HepG2 (cell line): ENCODE measurements at regions not wholly inside any gene's neighbourhood (a gene's known extent, or its start where the extent isn't known, plus 50 kb on each side); places are given as distances from the start of the nearest gene placed in this dataset.

ENCODE experiments used
- ATAC-seq: fragments of 200-7000 bp; cut with Tn5 transposase; 3 replicates; pipeline ENCODE4 v1.9.1; 2020; ENCODE audit warnings: mild to moderate bottlenecking, moderate library complexity
- BruUV-seq: library from RNA; stranded (reverse); fragments of 400-500 nt; replicated peaks from 2 replicates; lab custom pipeline; 2021; lab: Mats Ljungman, UMichigan
- CTCF ChIA-PET: fragments of 300-600 bp; formaldehyde crosslinking; extraction: SDS; loops from one replicate; lab custom pipeline; 2021; ENCODE audit warnings: low total read pairs, inconsistent platforms, low intra/inter-chr PET ratio; lab: Yijun Ruan, JAX
- POLR2A ChIA-PET: fragments of 350-600 bp; sonication (Branson Sonifier 250); formaldehyde crosslinking; loops from one replicate; lab custom pipeline; 2020; ENCODE audit warnings: antibody characterized with exemption, inconsistent platforms; lab: Yijun Ruan, JAX
- DNase-seq: peaks from one replicate; pipeline ENCODE4 v3.0.0-alpha.2; 2015; ENCODE audit warnings: low spot score
- FAIRE-seq: peaks from 3 replicates; lab custom pipeline; 2011; peaks lifted over from hg19 to GRCh38; lab: Jason Lieb, UNC
- H2AFZ ChIP-seq: one replicate; pipeline ENCODE4 v1.6.1; 2011; ENCODE audit warnings: low read length, inconsistent platforms
- H3K27ac ChIP-seq: fragments of 300-600 bp; 3 replicates; pipeline ENCODE4 v1.8.0; 2011; ENCODE audit warnings: mixed run types, mild to moderate bottlenecking, mixed read lengths, low read length, inconsistent platforms; ENCODE audit not compliant: insufficient read depth; ENCODE audit errors: extremely low read length
- H3K27me3 ChIP-seq, 2 experiments: fragments of 200-600 bp in 1 of 2; 2 replicates in 1 of 2; 3 replicates in 1 of 2; pipeline versions ENCODE4 v1.6.0 to v1.8.0; 2011; ENCODE audit warnings: low read length in 2 of 2, mild to moderate bottlenecking in 2 of 2, moderate library complexity in 2 of 2, inconsistent platforms in 1 of 2; ENCODE audit not compliant: insufficient read depth in 2 of 2, control insufficient read depth in 1 of 2
- H3K36me3 ChIP-seq, 2 experiments: fragments of 200-600 bp in 1 of 2; replicated peaks in 1 of 2; 2 replicates in 1 of 2; 3 replicates in 1 of 2; pipeline versions ENCODE4 v1.5.1 to v1.8.0; 2011; ENCODE audit warnings: low read length in 2 of 2, inconsistent platforms in 1 of 2; ENCODE audit not compliant: insufficient read depth in 2 of 2, control insufficient read depth in 1 of 2
- H3K4me1 ChIP-seq: 2 replicates; pipeline ENCODE4 v1.5.1; 2012; ENCODE audit warnings: low read length, inconsistent platforms; ENCODE audit not compliant: insufficient read depth
- H3K4me2 ChIP-seq: 2 replicates; pipeline ENCODE4 v1.6.0; 2011; ENCODE audit warnings: low read depth, low read length, inconsistent platforms
- H3K4me3 ChIP-seq, 3 experiments: fragments of 200-600 bp in 1 of 3; sonication (generic), shearing (Covaris generic) in 1 of 3; replicated peaks in 1 of 3; 2 replicates each; pipeline ENCODE4 v1.5.1; 2011 to 2016; ENCODE audit warnings: low read length in 3 of 3, inconsistent platforms in 2 of 3, low read depth in 2 of 3, mild to moderate bottlenecking in 2 of 3, control low read depth in 1 of 3, mixed read lengths in 1 of 3; ENCODE audit not compliant: insufficient read depth in 1 of 3
- H3K79me2 ChIP-seq: one replicate; pipeline ENCODE4 v1.6.1; 2011; ENCODE audit warnings: low read length, inconsistent platforms; ENCODE audit not compliant: insufficient read depth
- H3K9ac ChIP-seq: 2 replicates; pipeline ENCODE4 v1.6.0; 2011; ENCODE audit warnings: mild to moderate bottlenecking, low read depth, low read length, inconsistent platforms; ENCODE audit not compliant: insufficient read depth
- H3K9me3 ChIP-seq: 2 replicates; pipeline ENCODE4 v1.5.1; 2012; ENCODE audit warnings: mild to moderate bottlenecking, low read length
- H4K20me1 ChIP-seq: 2 replicates; pipeline ENCODE4 v1.6.0; 2011; ENCODE audit warnings: inconsistent platforms, mild to moderate bottlenecking, low read length, moderate library complexity; ENCODE audit not compliant: insufficient read depth
- ATF7 ChIP-seq, 2 experiments: fragments of 450-650 bp in 1 of 2; sonication (generic) in 1 of 2; formaldehyde crosslinking in 1 of 2; IDR thresholded peaks; 2 replicates each; pipeline versions ENCODE4 v1.4.0 to v1.6.1; 2016 to 2020; ENCODE audit warnings: antibody characterized with exemption in 1 of 2, mild to moderate bottlenecking in 1 of 2, missing genetic modification reagents in 1 of 2
- CSRNP1 ChIP-seq: sonication (generic); formaldehyde crosslinking; IDR thresholded peaks from 2 replicates; pipeline ENCODE4 v1.8.1; 2023; ENCODE audit warnings: mild to moderate bottlenecking, missing genetic modification reagents
- DNMT3B ChIP-seq: conservative IDR thresholded peaks from 2 replicates; pipeline ENCODE4 v1.6.1; 2016; ENCODE audit warnings: missing biosample characterization, control low read depth
- ETS1 ChIP-seq: sonication (generic); formaldehyde crosslinking; IDR thresholded peaks from 2 replicates; pipeline ENCODE4 v1.4.0; 2020; ENCODE audit warnings: missing genetic modification reagents
- FLYWCH1 ChIP-seq: sonication (generic); formaldehyde crosslinking; IDR thresholded peaks from 2 replicates; pipeline ENCODE4 v1.8.1; 2023; ENCODE audit warnings: mild to moderate bottlenecking, missing genetic modification reagents
- KDM2A ChIP-seq: sonication (generic); formaldehyde crosslinking; IDR thresholded peaks from 2 replicates; pipeline ENCODE4 v1.4.0; 2020; ENCODE audit warnings: low read depth, missing genetic modification reagents, borderline replicate concordance
- POLR2AphosphoS2 ChIP-seq: IDR thresholded peaks from 2 replicates; pipeline ENCODE4 v1.6.1; 2011; ENCODE audit warnings: low read depth, low read length, improper control_type of control experiment
- UBTF ChIP-seq: sonication (generic); formaldehyde crosslinking; IDR thresholded peaks from 2 replicates; pipeline ENCODE4 v1.4.0; 2020; ENCODE audit warnings: mild to moderate bottlenecking, missing genetic modification reagents
- ZBTB4 ChIP-seq: sonication (generic); formaldehyde crosslinking; IDR thresholded peaks from 2 replicates; pipeline ENCODE4 v1.4.0; 2020; ENCODE audit warnings: missing genetic modification reagents, mild to moderate bottlenecking, borderline replicate concordance
- ZFP36L1 ChIP-seq: sonication (generic); formaldehyde crosslinking; IDR thresholded peaks from 2 replicates; pipeline ENCODE4 v1.8.0; 2022; ENCODE audit warnings: mild to moderate bottlenecking, missing genetic modification reagents, moderate library complexity
- ZMYM2 ChIP-seq: sonication (generic); formaldehyde crosslinking; IDR thresholded peaks from 2 replicates; pipeline ENCODE4 v1.8.0; 2022; ENCODE audit warnings: mild to moderate bottlenecking, missing genetic modification reagents
- ZNF138 ChIP-seq: sonication (generic); formaldehyde crosslinking; IDR thresholded peaks from 2 replicates; pipeline ENCODE4 v1.5.0; 2020; ENCODE audit warnings: mild to moderate bottlenecking, low read depth, missing genetic modification reagents
- ZNF234 ChIP-seq: sonication (generic); formaldehyde crosslinking; conservative IDR thresholded peaks from 2 replicates; pipeline ENCODE4 v1.5.1; 2020; ENCODE audit warnings: mild to moderate bottlenecking, missing genetic modification reagents
- ZNF720 ChIP-seq: sonication (generic); formaldehyde crosslinking; IDR thresholded peaks from 2 replicates; pipeline ENCODE4 v1.4.0; 2020; ENCODE audit warnings: missing genetic modification reagents
- ZNF749 ChIP-seq: sonication (generic); formaldehyde crosslinking; IDR thresholded peaks from 2 replicates; pipeline ENCODE4 v1.8.0; 2022; ENCODE audit warnings: mild to moderate bottlenecking, missing genetic modification reagents, moderate library complexity, borderline replicate concordance
- in situ Hi-C: cut with HindIII; loops from 2 replicates; pipeline ENCODE4 v1.10.0; 2017; ENCODE audit warnings: low pct_unique_long_range_greater_than_20kb; ENCODE audit not compliant: extremely low pct_ligation_motif_present
- intact Hi-C: fragments of 100-400 bp; cut with micrococcal nuclease; formaldehyde crosslinking; loops from one replicate; pipeline ENCODE4 v1.10.0; 2022; ENCODE audit not compliant: unreplicated experiment

DNA sequence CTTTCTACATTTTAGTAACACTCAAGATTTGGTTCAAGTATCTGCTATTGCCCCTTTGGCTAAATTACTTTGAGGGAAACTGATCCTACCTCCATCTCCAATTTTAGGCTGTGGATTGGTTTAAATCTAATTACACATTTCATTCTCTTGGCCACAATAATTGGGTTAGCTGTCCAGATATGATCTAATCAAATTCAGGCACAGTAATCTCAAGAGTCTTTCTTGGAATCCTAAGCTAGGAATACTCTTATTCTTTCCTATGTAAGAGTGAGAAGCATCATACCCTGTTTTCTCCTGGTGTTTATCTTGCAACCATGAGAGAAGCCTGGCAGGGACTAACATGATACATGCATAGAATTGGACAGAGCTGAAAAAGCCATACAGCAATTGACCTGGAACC is 300.4 kb upstream of the MARCKS start:
- H3K36me3 ChIP-seq, result no peaks in the 10 kb centered on the region
- no peaks in the 10 kb centered on the region for H4K20me1 ChIP-seq
- in situ Hi-C loops, result no loop called here
- POLR2A ChIA-PET, result no interaction called here
- no peaks in the 10 kb centered on the region for H3K9me3 ChIP-seq
- no peak overlapping the region for H3K4me3 ChIP-seq
- intact Hi-C loops, result no loop called here
- BruUV-seq, result no TSS peak
- TF ChIP-seq ZFP36L1 (CRISPR knock-in tag) (no peak), CSRNP1 (no peak), ETS1 (CRISPR knock-in tag) (no peak), ZNF749 (CRISPR knock-in tag) (no peak), UBTF (CRISPR knock-in tag) (no peak), ZNF138 (CRISPR knock-in tag) (no peak), ZNF234 (CRISPR knock-in tag) (no peak), DNMT3B (CRISPR knock-in tag) (no peak), ZBTB4 (CRISPR knock-in tag) (no peak), FLYWCH1 (no peak), KDM2A (CRISPR knock-in tag) (no peak), ZNF720 (no peak), ATF7 (IDR thresholded peaks at IDR 0.05) (no peak), ATF7 (CRISPR knock-in tag; IDR thresholded peaks at IDR 0.05) (no peak), ZMYM2 (CRISPR knock-in tag) (no peak), POLR2AphosphoS2 (no peak)
- no peaks in the 10 kb centered on the region for H3K4me1 ChIP-seq
- ATAC-seq (no peak), FAIRE-seq (no peak), DNase-seq (no peak)
- CTCF ChIA-PET, result no interaction called here
- no peak overlapping the region for H3K4me2 ChIP-seq
- H3K9ac ChIP-seq, result no peak overlapping the region
- H3K27me3 ChIP-seq, result no peaks in the 10 kb centered on the region; a peak in 1 of 5 replicates
- H3K79me2 ChIP-seq, result no peaks in the 10 kb centered on the region
- H3K27ac ChIP-seq, result no peak overlapping the region
- no peak overlapping the region for H2AFZ ChIP-seq
